ENCODE measurements at regions not wholly inside any gene's neighbourhood (a gene's known extent, or its start where the extent isn't known, plus 50 kb on each side); places are given as distances from the start of the nearest gene placed in this dataset.

- TF ChIP-seq TAF1 (IDR thresholded peaks at IDR 0.05; ENCODE audit: borderline replicate concordance, insufficient read depth, low read length): no peak
- TF ChIP-seq SIN3A (IDR thresholded peaks at IDR 0.05; ENCODE audit: borderline replicate concordance, insufficient read depth, low read length): no peak
- TF ChIP-seq POLR2AphosphoS5 (IDR thresholded peaks at IDR 0.05; ENCODE audit: low read depth, low read length): no peak
- TF ChIP-seq REST (IDR thresholded peaks at IDR 0.05; ENCODE audit: insufficient read depth in 1 of 2, low read depth in 2 of 2, low read length in 2 of 2): no peak
- no peak for TF ChIP-seq FOXP2 (optimal IDR thresholded peaks at IDR 0.05; ENCODE audit: borderline replicate concordance, extremely low read depth, extremely low read length, insufficient read depth)
These were observed 735.0 kb upstream of the ZWINT start for GRCh38 chr10:57096044-57096443.

- no peak for TF ChIP-seq SIN3A (IDR thresholded peaks at IDR 0.05; ENCODE audit: borderline replicate concordance, insufficient read depth, low read length)
- TF ChIP-seq FOXP2 (optimal IDR thresholded peaks at IDR 0.05; ENCODE audit: borderline replicate concordance, extremely low read depth, extremely low read length, insufficient read depth): no peak
- no peak for TF ChIP-seq REST (IDR thresholded peaks at IDR 0.05; ENCODE audit: insufficient read depth in 1 of 2, low read depth in 2 of 2, low read length in 2 of 2)
- TF ChIP-seq POLR2AphosphoS5 (IDR thresholded peaks at IDR 0.05; ENCODE audit: low read depth, low read length): no peak
- TF ChIP-seq TAF1 (IDR thresholded peaks at IDR 0.05; ENCODE audit: borderline replicate concordance, insufficient read depth, low read length): no peak
These were observed 733.9 kb upstream of the ZWINT start for GRCh38 chr10:57094965-57095364.

- TF ChIP-seq SIN3A (IDR thresholded peaks at IDR 0.05; ENCODE audit: borderline replicate concordance, insufficient read depth, low read length) (no peak), FOXP2 (optimal IDR thresholded peaks at IDR 0.05; ENCODE audit: borderline replicate concordance, extremely low read depth, extremely low read length, insufficient read depth) (no peak), REST (IDR thresholded peaks at IDR 0.05; ENCODE audit: insufficient read depth in 1 of 2, low read depth in 2 of 2, low read length in 2 of 2) (no peak), POLR2AphosphoS5 (IDR thresholded peaks at IDR 0.05; ENCODE audit: low read depth, low read length) (no peak), TAF1 (IDR thresholded peaks at IDR 0.05; ENCODE audit: borderline replicate concordance, insufficient read depth, low read length) (no peak)
These were observed 733.0 kb upstream of the ZWINT start for GRCh38 chr10:57094083-57094482.

- TF ChIP-seq REST (IDR thresholded peaks at IDR 0.05; ENCODE audit: insufficient read depth in 1 of 2, low read depth in 2 of 2, low read length in 2 of 2) (no peak), TAF1 (IDR thresholded peaks at IDR 0.05; ENCODE audit: borderline replicate concordance, insufficient read depth, low read length) (no peak), POLR2AphosphoS5 (IDR thresholded peaks at IDR 0.05; ENCODE audit: low read depth, low read length) (no peak), SIN3A (IDR thresholded peaks at IDR 0.05; ENCODE audit: borderline replicate concordance, insufficient read depth, low read length) (no peak), FOXP2 (optimal IDR thresholded peaks at IDR 0.05; ENCODE audit: borderline replicate concordance, extremely low read depth, extremely low read length, insufficient read depth) (no peak)
These were observed 692.5 kb upstream of the ZWINT start for GRCh38 chr10:57053530-57053929.

- TF ChIP-seq TAF1 (IDR thresholded peaks at IDR 0.05; ENCODE audit: borderline replicate concordance, insufficient read depth, low read length): no peak
- no peak for TF ChIP-seq REST (IDR thresholded peaks at IDR 0.05; ENCODE audit: insufficient read depth in 1 of 2, low read depth in 2 of 2, low read length in 2 of 2)
- no peak for TF ChIP-seq SIN3A (IDR thresholded peaks at IDR 0.05; ENCODE audit: borderline replicate concordance, insufficient read depth, low read length)
- no peak for TF ChIP-seq POLR2AphosphoS5 (IDR thresholded peaks at IDR 0.05; ENCODE audit: low read depth, low read length)
- TF ChIP-seq FOXP2 (optimal IDR thresholded peaks at IDR 0.05; ENCODE audit: borderline replicate concordance, extremely low read depth, extremely low read length, insufficient read depth): no peak
These were observed 688.0 kb upstream of the ZWINT start for GRCh38 chr10:57049096-57049495.

Data from PFSK-1 (cell line).